ENCODE measurements at regions not wholly inside any gene's neighbourhood (a gene's known extent, or its start where the extent isn't known, plus 50 kb on each side); places are given as distances from the start of the nearest gene placed in this dataset.
"Not testable (repeated sequence)": the region's sequence is repeated elsewhere in the genome, so short reads cannot be mapped to it uniquely, and the experiment has no call there.

DNA sequence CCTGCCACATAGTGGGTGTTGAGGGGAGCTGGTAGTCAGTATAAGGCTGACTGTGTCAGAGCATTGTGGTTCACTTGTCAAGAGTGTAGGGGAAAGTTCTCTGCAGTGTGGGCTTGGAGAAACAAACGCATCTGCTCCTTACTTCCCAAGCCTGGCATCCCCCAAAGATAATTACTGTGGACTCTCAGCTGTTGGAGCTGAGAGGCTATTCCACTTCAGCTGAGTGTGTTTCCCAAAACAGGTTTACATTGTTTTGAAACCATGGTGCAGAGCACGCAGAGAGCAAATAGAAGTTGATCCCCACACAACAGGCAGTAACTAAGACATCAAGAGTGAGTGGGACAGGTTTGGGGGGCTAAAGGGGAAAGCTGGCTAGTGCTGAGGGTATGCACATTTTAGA lies 181.0 kb upstream of the EOLA2 start:
- Mint-ChIP-seq H3K36me3 (no peaks in the 10 kb centered on the region), H3K27ac (no peak overlapping the region), H3K27me3 (peaks cover 0 to 5% of the 10 kb centered on the region in 2 donors), H3K9me3 (peaks cover 0 to 4% (median 0%) of the 10 kb centered on the region in 8 donors), H3K4me1 (no peaks in the 10 kb centered on the region), H3K4me3 (no peak overlapping the region)
- H3K27me3 ChIP-seq (ENCODE audit: insufficient read depth, low read length) = no peaks in the 10 kb centered on the region
- ChIA-PET POLR2A (ENCODE audit: partially characterized antibody) (no interaction called here), CTCF (ENCODE audit: partially characterized antibody) (no interaction called here)
- H3K4me3 ChIP-seq (ENCODE audit: low read length in 2 of 2) = no peak overlapping the region
- intact Hi-C loops (cut with micrococcal nuclease) = no loop called here
- no peaks in the 10 kb centered on the region for H3K36me3 ChIP-seq (ENCODE audit: insufficient read depth, low read length)
- no peaks in the 10 kb centered on the region for H3K4me1 ChIP-seq (ENCODE audit: insufficient read depth, low read length)
- no peak overlapping the region for H3K27ac ChIP-seq (ENCODE audit: low read depth, low read length)
- no peak for DNase-seq
- no peaks in the 10 kb centered on the region for H3K9me3 ChIP-seq (ENCODE audit: control insufficient read depth in 1 of 2, low read length in 2 of 2)

GRCh38 chrX:150125045-150125444 lies 186.8 kb upstream of the EOLA2 start:
- DNase-seq; H3K4me1 ChIP-seq (ENCODE audit: insufficient read depth, low read length); H3K9me3 Mint-ChIP-seq; POLR2A ChIA-PET (ENCODE audit: partially characterized antibody); CTCF ChIA-PET (ENCODE audit: partially characterized antibody); H3K36me3 ChIP-seq (ENCODE audit: insufficient read depth, low read length); H3K4me1 Mint-ChIP-seq; H3K27ac Mint-ChIP-seq; H3K27me3 Mint-ChIP-seq; H3K36me3 Mint-ChIP-seq; H3K9me3 ChIP-seq (ENCODE audit: control insufficient read depth in 1 of 2, low read length in 2 of 2); intact Hi-C loops (cut with micrococcal nuclease); H3K4me3 ChIP-seq (ENCODE audit: low read length in 2 of 2); H3K27ac ChIP-seq (ENCODE audit: low read depth, low read length); H3K27me3 ChIP-seq (ENCODE audit: insufficient read depth, low read length); H3K4me3 Mint-ChIP-seq: not testable (repeated sequence)

DNA sequence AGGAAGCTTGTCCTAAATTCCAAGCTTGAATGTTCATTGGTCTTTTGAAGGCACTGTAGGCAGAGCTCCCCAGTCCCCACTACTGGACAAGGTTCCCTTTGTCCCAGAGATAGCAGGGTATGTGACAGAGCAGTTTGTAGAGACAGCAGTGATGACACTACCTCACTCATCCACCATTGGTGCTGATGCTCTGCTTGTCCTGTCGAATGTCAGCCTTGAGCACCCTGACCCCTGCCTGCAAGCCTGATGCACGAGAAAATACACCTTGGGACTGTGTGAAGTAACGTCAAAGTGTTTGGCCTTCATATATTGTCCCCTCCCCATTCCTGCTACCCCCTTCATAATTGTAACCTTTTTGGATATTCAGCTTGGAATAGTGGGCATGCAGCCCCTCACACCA lies 188.9 kb upstream of the EOLA2 start:
- H3K36me3 ChIP-seq (ENCODE audit: insufficient read depth, low read length) = no peaks in the 10 kb centered on the region
- no peaks in the 10 kb centered on the region for H3K4me1 Mint-ChIP-seq
- no peaks in the 10 kb centered on the region for H3K36me3 Mint-ChIP-seq
- POLR2A ChIA-PET (ENCODE audit: partially characterized antibody) = no interaction called here
- intact Hi-C loops (cut with micrococcal nuclease) = no loop called here
- no peak for DNase-seq
- no peaks in the 10 kb centered on the region for H3K9me3 ChIP-seq (ENCODE audit: control insufficient read depth in 1 of 2, low read length in 2 of 2)
- H3K4me3 ChIP-seq (ENCODE audit: low read length in 2 of 2) = no peak overlapping the region
- peaks cover 0 to 4% (median 0%) of the 10 kb centered on the region in 8 donors for H3K9me3 Mint-ChIP-seq
- H3K4me3 Mint-ChIP-seq = no peak overlapping the region
- no peaks in the 10 kb centered on the region for H3K27me3 ChIP-seq (ENCODE audit: insufficient read depth, low read length)
- H3K27me3 Mint-ChIP-seq = no peaks in the 10 kb centered on the region
- CTCF ChIA-PET (ENCODE audit: partially characterized antibody) = no interaction called here
- no peak overlapping the region for H3K27ac Mint-ChIP-seq
- H3K27ac ChIP-seq (ENCODE audit: low read depth, low read length) = no peak overlapping the region
- H3K4me1 ChIP-seq (ENCODE audit: insufficient read depth, low read length) = no peaks in the 10 kb centered on the region

- Histone ChIP-seq H3K9me3 (ENCODE audit: control insufficient read depth in 1 of 2, low read length in 2 of 2) (no peaks in the 10 kb centered on the region), H3K4me3 (ENCODE audit: low read length in 2 of 2) (no peak overlapping the region), H3K36me3 (ENCODE audit: insufficient read depth, low read length) (no peaks in the 10 kb centered on the region), H3K4me1 (ENCODE audit: insufficient read depth, low read length) (no peaks in the 10 kb centered on the region), H3K27me3 (ENCODE audit: insufficient read depth, low read length) (no peaks in the 10 kb centered on the region), H3K27ac (ENCODE audit: low read depth, low read length) (no peak overlapping the region)
- Mint-ChIP-seq H3K27me3 (peaks cover 0 to 3% of the 10 kb centered on the region in 2 donors), H3K9me3 (peaks cover 0 to 22% (median 14%) of the 10 kb centered on the region in 8 donors), H3K27ac (no peak overlapping the region), H3K4me1 (no peaks in the 10 kb centered on the region), H3K36me3 (peaks cover 0 to 4% of the 10 kb centered on the region in 2 donors), H3K4me3 (no peak overlapping the region)
- ChIA-PET CTCF (ENCODE audit: partially characterized antibody) (no interaction called here), POLR2A (ENCODE audit: partially characterized antibody) (no interaction called here)
- intact Hi-C loops (cut with micrococcal nuclease) = no loop called here
- no peak for DNase-seq
Observed at GRCh38 chrX:150143721-150144440, 205.6 kb upstream of the EOLA2 start.

GRCh38 chrX:150146271-150146896 lies 208.1 kb upstream of the EOLA2 start:
- no peaks in the 10 kb centered on the region for H3K4me1 Mint-ChIP-seq
- CTCF ChIA-PET (ENCODE audit: partially characterized antibody) = no interaction called here
- intact Hi-C loops (cut with micrococcal nuclease) = no loop called here
- H3K36me3 ChIP-seq (ENCODE audit: insufficient read depth, low read length) = no peaks in the 10 kb centered on the region
- H3K9me3 ChIP-seq (ENCODE audit: control insufficient read depth in 1 of 2, low read length in 2 of 2) = no peaks in the 10 kb centered on the region
- H3K4me3 Mint-ChIP-seq = no peak overlapping the region
- no peak overlapping the region for H3K27ac ChIP-seq (ENCODE audit: low read depth, low read length)
- no peak overlapping the region for H3K4me3 ChIP-seq (ENCODE audit: low read length in 2 of 2)
- H3K27ac Mint-ChIP-seq = no peak overlapping the region
- H3K4me1 ChIP-seq (ENCODE audit: insufficient read depth, low read length) = no peaks in the 10 kb centered on the region
- peaks cover 0 to 2% of the 10 kb centered on the region in 2 donors for H3K27me3 Mint-ChIP-seq
- no peaks in the 10 kb centered on the region for H3K27me3 ChIP-seq (ENCODE audit: insufficient read depth, low read length)
- H3K9me3 Mint-ChIP-seq = peaks cover 0 to 22% (median 11%) of the 10 kb centered on the region in 8 donors
- DNase-seq = no peak
- POLR2A ChIA-PET (ENCODE audit: partially characterized antibody) = no interaction called here
- H3K36me3 Mint-ChIP-seq = peaks cover 0 to 4% of the 10 kb centered on the region in 2 donors

- no peak for DNase-seq
- intact Hi-C loops (cut with micrococcal nuclease) = no loop called here
- no peak overlapping the region for H3K4me3 Mint-ChIP-seq
- Histone ChIP-seq H3K36me3 (ENCODE audit: insufficient read depth, low read length) (no peaks in the 10 kb centered on the region), H3K4me3 (ENCODE audit: low read length in 2 of 2) (no peak overlapping the region), H3K9me3 (ENCODE audit: control insufficient read depth in 1 of 2, low read length in 2 of 2) (no peaks in the 10 kb centered on the region), H3K4me1 (ENCODE audit: insufficient read depth, low read length) (no peaks in the 10 kb centered on the region), H3K27ac (ENCODE audit: low read depth, low read length) (no peak overlapping the region), H3K27me3 (ENCODE audit: insufficient read depth, low read length) (no peaks in the 10 kb centered on the region)
- H3K27me3 Mint-ChIP-seq = peaks cover 0 to 1% of the 10 kb centered on the region in 2 donors
- CTCF ChIA-PET (ENCODE audit: partially characterized antibody) = no interaction called here
- peaks cover 0 to 6% (median under 1%) of the 10 kb centered on the region in 8 donors for H3K9me3 Mint-ChIP-seq
- no peak overlapping the region for H3K27ac Mint-ChIP-seq
- H3K4me1 Mint-ChIP-seq = no peaks in the 10 kb centered on the region
- no peaks in the 10 kb centered on the region for H3K36me3 Mint-ChIP-seq
- POLR2A ChIA-PET (ENCODE audit: partially characterized antibody) = no interaction called here
Observed at GRCh38 chrX:150148749-150149672, 210.7 kb upstream of the EOLA2 start.

GRCh38 chrX:150150076-150150779 lies 211.9 kb upstream of the EOLA2 start:
- no peak overlapping the region for H3K4me3 Mint-ChIP-seq
- Histone ChIP-seq H3K27me3 (ENCODE audit: insufficient read depth, low read length) (no peaks in the 10 kb centered on the region), H3K9me3 (ENCODE audit: control insufficient read depth in 1 of 2, low read length in 2 of 2) (no peaks in the 10 kb centered on the region), H3K27ac (ENCODE audit: low read depth, low read length) (no peak overlapping the region), H3K36me3 (ENCODE audit: insufficient read depth, low read length) (no peaks in the 10 kb centered on the region), H3K4me1 (ENCODE audit: insufficient read depth, low read length) (no peaks in the 10 kb centered on the region), H3K4me3 (ENCODE audit: low read length in 2 of 2) (no peak overlapping the region)
- H3K36me3 Mint-ChIP-seq = no peaks in the 10 kb centered on the region
- POLR2A ChIA-PET (ENCODE audit: partially characterized antibody) = no interaction called here
- no peak overlapping the region for H3K27ac Mint-ChIP-seq
- no peaks in the 10 kb centered on the region for H3K4me1 Mint-ChIP-seq
- H3K27me3 Mint-ChIP-seq = peaks cover 0 to 1% of the 10 kb centered on the region in 2 donors
- CTCF ChIA-PET (ENCODE audit: partially characterized antibody) = no interaction called here
- intact Hi-C loops (cut with micrococcal nuclease) = no loop called here
- H3K9me3 Mint-ChIP-seq = peaks cover 0 to 2% (median 0%) of the 10 kb centered on the region in 8 donors
- no peak for DNase-seq
